ENCODE measurements at regions not wholly inside any gene's neighbourhood (a gene's known extent, or its start where the extent isn't known, plus 50 kb on each side); places are given as distances from the start of the nearest gene placed in this dataset.

GRCh38 chr2:52537588-52537987, 1230.0 kb upstream of the CHAC2 start:
- H3K9me3 Mint-ChIP-seq: no peaks in the 10 kb centered on the region
- H3K36me3 Mint-ChIP-seq (ENCODE audit: low read depth): no peaks in the 10 kb centered on the region
- H3K4me3 ChIP-seq: no peak overlapping the region
- no peak overlapping the region for H3K4me2 ChIP-seq
- H3K4me3 Mint-ChIP-seq: no peak overlapping the region
- no peaks in the 10 kb centered on the region for H3K36me3 ChIP-seq (ENCODE audit: insufficient read depth)
- no peaks in the 10 kb centered on the region for H3F3A ChIP-seq (replicated peaks; ENCODE audit: low read depth)
- no peaks in the 10 kb centered on the region for H4K20me1 ChIP-seq (replicated peaks; ENCODE audit: insufficient read depth)
- no peaks in the 10 kb centered on the region for H3K9me2 ChIP-seq (ENCODE audit: insufficient read depth)
- no peaks in the 10 kb centered on the region for H3K27me3 ChIP-seq (ENCODE audit: insufficient read depth)
- no peaks in the 10 kb centered on the region for H3K27me3 Mint-ChIP-seq (ENCODE audit: insufficient read depth, low read depth, poor library complexity)
- no peak for ATAC-seq
- DNase-seq (ENCODE audit: low spot score): no peak
- H3K79me2 ChIP-seq (replicated peaks; ENCODE audit: insufficient read depth): no peaks in the 10 kb centered on the region
- H2AFZ ChIP-seq: no peak overlapping the region
- H3K4me1 Mint-ChIP-seq: no peaks in the 10 kb centered on the region
- no peak overlapping the region for H3K27ac ChIP-seq (ENCODE audit: low read depth)
- H3K4me1 ChIP-seq (ENCODE audit: insufficient read depth): no peaks in the 10 kb centered on the region
- TF ChIP-seq ETS1 (IDR thresholded peaks at IDR 0.05): no peak
- no peak for TF ChIP-seq EZH2phosphoT487 (IDR thresholded peaks at IDR 0.05; ENCODE audit: unreplicated experiment)
- TF ChIP-seq CTCF (conservative IDR thresholded peaks at IDR 0.05; ENCODE audit: low read depth in 2 of 2): no peak
- TF ChIP-seq, protein P1, sequence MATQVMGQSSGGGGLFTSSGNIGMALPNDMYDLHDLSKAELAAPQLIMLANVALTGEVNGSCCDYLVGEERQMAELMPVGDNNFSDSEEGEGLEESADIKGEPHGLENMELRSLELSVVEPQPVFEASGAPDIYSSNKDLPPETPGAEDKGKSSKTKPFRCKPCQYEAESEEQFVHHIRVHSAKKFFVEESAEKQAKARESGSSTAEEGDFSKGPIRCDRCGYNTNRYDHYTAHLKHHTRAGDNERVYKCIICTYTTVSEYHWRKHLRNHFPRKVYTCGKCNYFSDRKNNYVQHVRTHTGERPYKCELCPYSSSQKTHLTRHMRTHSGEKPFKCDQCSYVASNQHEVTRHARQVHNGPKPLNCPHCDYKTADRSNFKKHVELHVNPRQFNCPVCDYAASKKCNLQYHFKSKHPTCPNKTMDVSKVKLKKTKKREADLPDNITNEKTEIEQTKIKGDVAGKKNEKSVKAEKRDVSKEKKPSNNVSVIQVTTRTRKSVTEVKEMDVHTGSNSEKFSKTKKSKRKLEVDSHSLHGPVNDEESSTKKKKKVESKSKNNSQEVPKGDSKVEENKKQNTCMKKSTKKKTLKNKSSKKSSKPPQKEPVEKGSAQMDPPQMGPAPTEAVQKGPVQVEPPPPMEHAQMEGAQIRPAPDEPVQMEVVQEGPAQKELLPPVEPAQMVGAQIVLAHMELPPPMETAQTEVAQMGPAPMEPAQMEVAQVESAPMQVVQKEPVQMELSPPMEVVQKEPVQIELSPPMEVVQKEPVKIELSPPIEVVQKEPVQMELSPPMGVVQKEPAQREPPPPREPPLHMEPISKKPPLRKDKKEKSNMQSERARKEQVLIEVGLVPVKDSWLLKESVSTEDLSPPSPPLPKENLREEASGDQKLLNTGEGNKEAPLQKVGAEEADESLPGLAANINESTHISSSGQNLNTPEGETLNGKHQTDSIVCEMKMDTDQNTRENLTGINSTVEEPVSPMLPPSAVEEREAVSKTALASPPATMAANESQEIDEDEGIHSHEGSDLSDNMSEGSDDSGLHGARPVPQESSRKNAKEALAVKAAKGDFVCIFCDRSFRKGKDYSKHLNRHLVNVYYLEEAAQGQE (IDR thresholded peaks at IDR 0.05; ENCODE audit: unreplicated experiment): no peak
- TF ChIP-seq, protein P2, sequence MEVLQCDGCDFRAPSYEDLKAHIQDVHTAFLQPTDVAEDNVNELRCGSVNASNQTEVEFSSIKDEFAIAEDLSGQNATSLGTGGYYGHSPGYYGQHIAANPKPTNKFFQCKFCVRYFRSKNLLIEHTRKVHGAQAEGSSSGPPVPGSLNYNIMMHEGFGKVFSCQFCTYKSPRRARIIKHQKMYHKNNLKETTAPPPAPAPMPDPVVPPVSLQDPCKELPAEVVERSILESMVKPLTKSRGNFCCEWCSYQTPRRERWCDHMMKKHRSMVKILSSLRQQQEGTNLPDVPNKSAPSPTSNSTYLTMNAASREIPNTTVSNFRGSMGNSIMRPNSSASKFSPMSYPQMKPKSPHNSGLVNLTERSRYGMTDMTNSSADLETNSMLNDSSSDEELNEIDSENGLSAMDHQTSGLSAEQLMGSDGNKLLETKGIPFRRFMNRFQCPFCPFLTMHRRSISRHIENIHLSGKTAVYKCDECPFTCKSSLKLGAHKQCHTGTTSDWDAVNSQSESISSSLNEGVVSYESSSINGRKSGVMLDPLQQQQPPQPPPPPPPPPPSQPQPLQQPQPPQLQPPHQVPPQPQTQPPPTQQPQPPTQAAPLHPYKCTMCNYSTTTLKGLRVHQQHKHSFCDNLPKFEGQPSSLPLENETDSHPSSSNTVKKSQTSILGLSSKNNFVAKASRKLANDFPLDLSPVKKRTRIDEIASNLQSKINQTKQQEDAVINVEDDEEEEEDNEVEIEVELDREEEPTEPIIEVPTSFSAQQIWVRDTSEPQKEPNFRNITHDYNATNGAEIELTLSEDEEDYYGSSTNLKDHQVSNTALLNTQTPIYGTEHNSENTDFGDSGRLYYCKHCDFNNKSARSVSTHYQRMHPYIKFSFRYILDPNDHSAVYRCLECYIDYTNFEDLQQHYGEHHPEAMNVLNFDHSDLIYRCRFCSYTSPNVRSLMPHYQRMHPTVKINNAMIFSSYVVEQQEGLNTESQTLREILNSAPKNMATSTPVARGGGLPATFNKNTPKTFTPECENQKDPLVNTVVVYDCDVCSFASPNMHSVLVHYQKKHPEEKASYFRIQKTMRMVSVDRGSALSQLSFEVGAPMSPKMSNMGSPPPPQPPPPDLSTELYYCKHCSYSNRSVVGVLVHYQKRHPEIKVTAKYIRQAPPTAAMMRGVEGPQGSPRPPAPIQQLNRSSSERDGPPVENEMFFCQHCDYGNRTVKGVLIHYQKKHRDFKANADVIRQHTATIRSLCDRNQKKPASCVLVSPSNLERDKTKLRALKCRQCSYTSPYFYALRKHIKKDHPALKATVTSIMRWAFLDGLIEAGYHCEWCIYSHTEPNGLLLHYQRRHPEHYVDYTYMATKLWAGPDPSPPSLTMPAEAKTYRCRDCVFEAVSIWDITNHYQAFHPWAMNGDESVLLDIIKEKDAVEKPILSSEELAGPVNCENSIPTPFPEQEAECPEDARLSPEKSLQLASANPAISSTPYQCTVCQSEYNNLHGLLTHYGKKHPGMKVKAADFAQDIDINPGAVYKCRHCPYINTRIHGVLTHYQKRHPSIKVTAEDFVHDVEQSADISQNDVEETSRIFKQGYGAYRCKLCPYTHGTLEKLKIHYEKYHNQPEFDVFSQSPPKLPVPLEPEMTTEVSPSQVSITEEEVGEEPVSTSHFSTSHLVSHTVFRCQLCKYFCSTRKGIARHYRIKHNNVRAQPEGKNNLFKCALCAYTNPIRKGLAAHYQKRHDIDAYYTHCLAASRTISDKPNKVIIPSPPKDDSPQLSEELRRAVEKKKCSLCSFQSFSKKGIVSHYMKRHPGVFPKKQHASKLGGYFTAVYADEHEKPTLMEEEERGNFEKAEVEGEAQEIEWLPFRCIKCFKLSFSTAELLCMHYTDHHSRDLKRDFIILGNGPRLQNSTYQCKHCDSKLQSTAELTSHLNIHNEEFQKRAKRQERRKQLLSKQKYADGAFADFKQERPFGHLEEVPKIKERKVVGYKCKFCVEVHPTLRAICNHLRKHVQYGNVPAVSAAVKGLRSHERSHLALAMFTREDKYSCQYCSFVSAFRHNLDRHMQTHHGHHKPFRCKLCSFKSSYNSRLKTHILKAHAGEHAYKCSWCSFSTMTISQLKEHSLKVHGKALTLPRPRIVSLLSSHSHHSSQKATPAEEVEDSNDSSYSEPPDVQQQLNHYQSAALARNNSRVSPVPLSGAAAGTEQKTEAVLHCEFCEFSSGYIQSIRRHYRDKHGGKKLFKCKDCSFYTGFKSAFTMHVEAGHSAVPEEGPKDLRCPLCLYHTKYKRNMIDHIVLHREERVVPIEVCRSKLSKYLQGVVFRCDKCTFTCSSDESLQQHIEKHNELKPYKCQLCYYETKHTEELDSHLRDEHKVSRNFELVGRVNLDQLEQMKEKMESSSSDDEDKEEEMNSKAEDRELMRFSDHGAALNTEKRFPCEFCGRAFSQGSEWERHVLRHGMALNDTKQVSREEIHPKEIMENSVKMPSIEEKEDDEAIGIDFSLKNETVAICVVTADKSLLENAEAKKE (CRISPR knock-in tag; IDR thresholded peaks at IDR 0.05): no peak
- no peak for TF ChIP-seq POLR2AphosphoS5 (IDR thresholded peaks at IDR 0.05; ENCODE audit: low read depth)
- no peak for TF ChIP-seq CREB1 (CRISPR knock-in tag; IDR thresholded peaks at IDR 0.05; ENCODE audit: low read depth)
- H3K27ac Mint-ChIP-seq: no peak overlapping the region

All from GM23338 (cell line).